Fibroblast of skin of left biceps (primary cell): ENCODE measurements at regions not wholly inside any gene's neighbourhood (a gene's known extent, or its start where the extent isn't known, plus 50 kb on each side); places are given as distances from the start of the nearest gene placed in this dataset.
A peak's percentile ranks its signal among the peaks of the same experiment; 100 is the strongest.
"Not testable (repeated sequence)": the region's sequence is repeated elsewhere in the genome, so short reads cannot be mapped to it uniquely, and the experiment has no call there.

Source experiments
- DNase-seq, 2 experiments: peaks; one replicate each; pipeline ENCODE4 v3.0.0-alpha.2; 2013; ENCODE audit warnings: low read depth in 2 of 2

GRCh38 chr5:91315701-91316100, 67.4 kb downstream of the ARRDC3 start:
- no peak for DNase-seq

- DNase-seq, result no peak
Observed at GRCh38 chr5:91313757-91314673, 69.1 kb downstream of the ARRDC3 start.

GRCh38 chr5:91312698-91313097, 70.4 kb downstream of the ARRDC3 start:
- no peak for DNase-seq

- DNase-seq, result peak; percentile 89 to 90
Observed at GRCh38 chr5:91311697-91312501, 71.2 kb downstream of the ARRDC3 start.

- no peak for DNase-seq
Observed at GRCh38 chr5:91311168-91311696, 71.9 kb downstream of the ARRDC3 start.

GRCh38 chr5:91308157-91308556, 75.0 kb downstream of the ARRDC3 start:
- DNase-seq, result not testable (repeated sequence)

GRCh38 chr5:91307048-91307447, 76.1 kb downstream of the ARRDC3 start:
- DNase-seq, result no peak

- DNase-seq, result no peak
Observed at GRCh38 chr5:91306497-91306896, 76.6 kb downstream of the ARRDC3 start.

- DNase-seq, result no peak
Observed at GRCh38 chr5:91305640-91306039, 77.5 kb downstream of the ARRDC3 start.

- not testable (repeated sequence) for DNase-seq
Observed at GRCh38 chr5:91304015-91304414, 79.1 kb downstream of the ARRDC3 start.

- DNase-seq, result no peak
Observed at GRCh38 chr5:91302958-91303357, 80.2 kb downstream of the ARRDC3 start.

GRCh38 chr5:91302305-91302704, 80.8 kb downstream of the ARRDC3 start:
- DNase-seq, result no peak

- DNase-seq, result no peak
Observed at GRCh38 chr5:91301106-91301846, 81.8 kb downstream of the ARRDC3 start.

GRCh38 chr5:91297994-91298393, 85.1 kb downstream of the ARRDC3 start:
- no peak for DNase-seq

GRCh38 chr5:91296674-91297143, 86.4 kb downstream of the ARRDC3 start:
- DNase-seq, result no peak

GRCh38 chr5:91296102-91296501, 87.0 kb downstream of the ARRDC3 start:
- not testable (repeated sequence) for DNase-seq

GRCh38 chr5:91293131-91293530, 90.0 kb downstream of the ARRDC3 start:
- no peak for DNase-seq

- no peak for DNase-seq
Observed at GRCh38 chr5:91291628-91292569, 91.2 kb downstream of the ARRDC3 start.

- no peak for DNase-seq
Observed at GRCh38 chr5:91288118-91288916, 94.8 kb downstream of the ARRDC3 start.

- not testable (repeated sequence) for DNase-seq
Observed at GRCh38 chr5:91285062-91285461, 98.1 kb downstream of the ARRDC3 start.
